SK-N-SH treated with all-trans-retinoic acid at 6 μM for 48 hours (cell line): ENCODE measurements at regions not wholly inside any gene's neighbourhood (a gene's known extent, or its start where the extent isn't known, plus 50 kb on each side); places are given as distances from the start of the nearest gene placed in this dataset.

Experiments used
- ARNTL ChIP-seq: fragments of 450-650 bp; formaldehyde crosslinking; IDR thresholded peaks from 2 replicates; pipeline ENCODE4 v1.5.0; 2020; ENCODE audit warnings: low read depth, mild to moderate bottlenecking, moderate library complexity, borderline replicate concordance
- ISL1 ChIP-seq: fragments of 250-450 bp; sonication (Bioruptor Pico); IDR thresholded peaks from 2 replicates; pipeline ENCODE4 v2.1.2; 2022; ENCODE audit warnings: mild to moderate bottlenecking, moderate library complexity
- PPARA ChIP-seq: fragments of 250-450 bp; sonication (Bioruptor Pico); IDR thresholded peaks from 2 replicates; pipeline ENCODE4 v1.5.0; 2020; ENCODE audit warnings: mild to moderate bottlenecking, borderline replicate concordance
- RARB ChIP-seq: fragments of 250-450 bp; sonication (Bioruptor Pico); IDR thresholded peaks from 2 replicates; pipeline ENCODE4 v1.8.0; 2021; ENCODE audit warnings: mild to moderate bottlenecking, moderate library complexity
- ZFP30 ChIP-seq: fragments of 450-650 bp; formaldehyde crosslinking; IDR thresholded peaks from 2 replicates; pipeline ENCODE4 v1.5.0; 2022; ENCODE audit warnings: mild to moderate bottlenecking, moderate library complexity
- ZNF70 ChIP-seq: fragments of 450-650 bp; formaldehyde crosslinking; IDR thresholded peaks from 2 replicates; pipeline ENCODE4 v1.5.0; 2020; ENCODE audit warnings: mild to moderate bottlenecking, moderate library complexity

- no peak for TF ChIP-seq ARNTL (CRISPR knock-in tag)
- TF ChIP-seq ZNF70 (CRISPR knock-in tag), result no peak
- TF ChIP-seq RARB (CRISPR knock-in tag), result no peak
- TF ChIP-seq ZFP30, result no peak
- TF ChIP-seq PPARA (CRISPR knock-in tag), result no peak
- no peak for TF ChIP-seq ISL1 (CRISPR knock-in tag)
These were observed 516.9 kb downstream of the SLC16A7 start for GRCh38 chr12:60112763-60113162.
